ENCODE measurements at regions not wholly inside any gene's neighbourhood (a gene's known extent, or its start where the extent isn't known, plus 50 kb on each side); places are given as distances from the start of the nearest gene placed in this dataset.

DNA sequence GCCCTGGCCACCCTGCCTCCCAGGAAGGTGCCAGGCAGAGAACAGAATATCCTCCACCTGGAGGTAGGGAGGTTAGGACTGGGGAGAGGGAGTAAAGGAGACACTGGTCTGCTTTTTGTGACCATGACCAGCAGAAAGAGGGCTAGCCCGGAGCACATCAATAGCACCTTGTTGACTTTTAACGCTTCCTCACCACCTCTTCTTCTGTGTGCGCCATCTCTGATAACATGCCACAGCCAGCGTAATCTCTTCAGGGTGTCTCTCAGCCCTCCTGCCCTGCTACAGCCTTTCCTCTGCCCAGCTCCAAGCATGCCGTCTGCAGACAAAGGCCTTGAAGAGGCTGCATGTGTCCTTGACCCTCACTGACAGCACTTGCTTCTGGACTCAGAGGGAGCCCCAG is 50.9 kb upstream of the GJA5 start:
- no peak for DNase-seq (ENCODE audit: low read depth)
- TF ChIP-seq, protein P1, sequence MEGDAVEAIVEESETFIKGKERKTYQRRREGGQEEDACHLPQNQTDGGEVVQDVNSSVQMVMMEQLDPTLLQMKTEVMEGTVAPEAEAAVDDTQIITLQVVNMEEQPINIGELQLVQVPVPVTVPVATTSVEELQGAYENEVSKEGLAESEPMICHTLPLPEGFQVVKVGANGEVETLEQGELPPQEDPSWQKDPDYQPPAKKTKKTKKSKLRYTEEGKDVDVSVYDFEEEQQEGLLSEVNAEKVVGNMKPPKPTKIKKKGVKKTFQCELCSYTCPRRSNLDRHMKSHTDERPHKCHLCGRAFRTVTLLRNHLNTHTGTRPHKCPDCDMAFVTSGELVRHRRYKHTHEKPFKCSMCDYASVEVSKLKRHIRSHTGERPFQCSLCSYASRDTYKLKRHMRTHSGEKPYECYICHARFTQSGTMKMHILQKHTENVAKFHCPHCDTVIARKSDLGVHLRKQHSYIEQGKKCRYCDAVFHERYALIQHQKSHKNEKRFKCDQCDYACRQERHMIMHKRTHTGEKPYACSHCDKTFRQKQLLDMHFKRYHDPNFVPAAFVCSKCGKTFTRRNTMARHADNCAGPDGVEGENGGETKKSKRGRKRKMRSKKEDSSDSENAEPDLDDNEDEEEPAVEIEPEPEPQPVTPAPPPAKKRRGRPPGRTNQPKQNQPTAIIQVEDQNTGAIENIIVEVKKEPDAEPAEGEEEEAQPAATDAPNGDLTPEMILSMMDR (IDR thresholded peaks at IDR 0.05; ENCODE audit: low read depth, low read length, missing control alignments): no peak
- H3K4me3 ChIP-seq (ENCODE audit: low read depth, low read length): no peak overlapping the region

DNA sequence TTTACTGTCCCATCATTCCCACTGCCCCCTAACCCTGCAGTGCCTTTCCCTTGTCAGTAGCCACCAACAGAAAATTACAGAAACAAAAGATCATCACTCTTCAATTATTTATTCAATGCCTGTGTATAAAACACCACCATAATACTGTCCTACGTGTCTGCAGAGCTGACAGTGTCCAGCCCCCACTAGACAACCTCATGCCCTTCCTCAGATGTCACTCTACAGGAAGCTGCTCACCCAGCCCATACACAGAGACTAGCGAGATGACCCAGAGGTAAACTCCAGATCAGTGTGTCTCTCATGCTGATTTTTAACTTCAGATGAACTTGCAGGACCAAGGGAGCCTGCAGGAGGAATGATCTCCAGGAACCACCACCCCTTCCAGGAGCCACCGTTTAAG is 51.3 kb upstream of the GJA5 start:
- DNase-seq (ENCODE audit: low read depth): no peak
- no peak overlapping the region for H3K4me3 ChIP-seq (ENCODE audit: low read depth, low read length)
- TF ChIP-seq, protein P1 (IDR thresholded peaks at IDR 0.05; ENCODE audit: low read depth, low read length, missing control alignments): no peak

DNA sequence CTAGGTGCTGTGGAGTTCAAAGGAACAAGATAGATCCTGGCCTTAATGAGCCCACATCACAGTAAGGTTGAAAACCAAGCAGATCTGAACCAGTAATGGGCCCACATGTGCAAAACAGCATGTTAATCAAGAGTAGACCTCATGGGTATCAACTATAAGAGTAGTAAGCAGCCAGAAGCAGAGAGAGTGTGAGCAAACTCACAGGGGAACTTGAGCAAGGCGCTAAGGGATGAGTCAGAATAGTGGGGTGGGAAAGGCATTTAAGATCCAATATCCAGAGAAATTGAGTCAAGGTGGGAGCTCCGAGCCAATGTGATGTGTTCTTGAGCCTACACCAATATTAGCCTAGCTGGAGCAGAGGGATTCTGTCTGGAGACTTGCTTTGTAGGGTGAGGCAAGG is 52.4 kb upstream of the GJA5 start:
- DNase-seq (ENCODE audit: low read depth): no peak
- H3K4me3 ChIP-seq (ENCODE audit: low read depth, low read length): no peak overlapping the region
- TF ChIP-seq, protein P1 (IDR thresholded peaks at IDR 0.05; ENCODE audit: low read depth, low read length, missing control alignments): no peak

DNA sequence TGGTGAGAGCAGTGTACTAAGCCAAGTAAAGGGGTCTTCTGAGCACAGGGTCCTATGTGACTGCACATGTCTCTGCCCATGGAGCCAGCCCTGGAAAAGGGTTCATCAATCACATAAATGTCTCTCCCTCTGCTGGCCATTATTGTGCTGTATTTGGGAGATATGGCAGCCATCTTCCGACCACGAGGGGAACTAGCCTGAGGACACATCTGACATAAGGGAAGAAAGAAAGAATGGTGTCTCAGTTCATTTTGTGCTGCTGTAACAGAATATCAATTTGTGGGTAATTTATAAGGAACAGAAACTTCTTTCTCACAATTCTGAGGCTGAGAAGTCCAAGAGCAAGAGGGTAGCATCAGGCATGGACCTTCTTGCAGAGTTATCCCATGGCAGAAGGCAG is 55.1 kb upstream of the GJA5 start:
- TF ChIP-seq, protein P1 (IDR thresholded peaks at IDR 0.05; ENCODE audit: low read depth, low read length, missing control alignments): no peak
- no peak overlapping the region for H3K4me3 ChIP-seq (ENCODE audit: low read depth, low read length)
- DNase-seq (ENCODE audit: low read depth): no peak

DNA sequence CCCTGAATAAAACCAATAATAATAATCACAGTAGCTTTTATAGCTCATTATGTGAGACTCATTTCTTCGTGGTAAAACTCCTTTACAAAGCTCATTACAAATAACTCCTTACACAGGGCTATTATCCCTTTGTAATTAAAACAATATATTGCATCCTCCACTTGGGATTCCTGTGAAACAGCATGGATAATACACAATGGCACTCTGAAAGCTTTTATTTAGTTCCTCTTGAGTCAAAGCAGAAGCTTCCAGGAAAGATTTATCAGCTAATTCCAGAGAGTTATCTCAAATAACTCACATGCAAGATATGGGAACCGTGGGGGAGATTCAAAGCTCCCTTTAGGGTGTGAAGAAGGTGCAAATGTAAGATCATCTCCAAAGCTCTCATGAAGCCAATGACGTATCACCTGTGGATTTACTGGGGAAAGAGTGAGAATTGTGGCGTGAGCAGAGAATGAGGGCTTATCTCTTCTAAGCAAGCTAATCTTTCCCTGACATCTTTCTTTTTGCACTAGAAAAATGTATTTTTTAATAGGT is 60.4 kb upstream of the GJA5 start:
- H3K4me3 ChIP-seq (ENCODE audit: low read depth, low read length): no peak overlapping the region
- DNase-seq (ENCODE audit: low read depth): no peak
- TF ChIP-seq, protein P1 (IDR thresholded peaks at IDR 0.05; ENCODE audit: low read depth, low read length, missing control alignments): no peak

DNA sequence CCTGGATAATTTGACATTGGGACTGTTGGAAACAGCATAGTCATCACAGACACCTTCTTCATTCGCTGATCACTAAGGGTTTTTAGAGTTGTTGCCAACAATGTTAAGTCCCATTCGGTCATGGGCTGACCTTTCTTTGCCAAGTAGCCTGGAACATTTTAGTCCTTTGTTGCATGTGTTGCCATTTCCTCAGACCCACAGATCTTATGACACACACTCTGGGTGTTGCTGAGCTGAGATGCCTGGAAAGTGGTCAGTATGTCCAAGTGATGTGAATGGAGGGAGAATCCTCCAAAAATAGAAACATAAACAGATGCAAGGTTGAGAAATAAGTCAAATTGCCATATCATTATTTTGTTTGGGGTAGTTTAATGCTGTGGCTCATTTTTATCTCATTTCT is 61.5 kb upstream of the GJA5 start:
- H3K4me3 ChIP-seq (ENCODE audit: low read depth, low read length): no peak overlapping the region
- DNase-seq (ENCODE audit: low read depth): no peak
- TF ChIP-seq, protein P1 (IDR thresholded peaks at IDR 0.05; ENCODE audit: low read depth, low read length, missing control alignments): no peak

DNA sequence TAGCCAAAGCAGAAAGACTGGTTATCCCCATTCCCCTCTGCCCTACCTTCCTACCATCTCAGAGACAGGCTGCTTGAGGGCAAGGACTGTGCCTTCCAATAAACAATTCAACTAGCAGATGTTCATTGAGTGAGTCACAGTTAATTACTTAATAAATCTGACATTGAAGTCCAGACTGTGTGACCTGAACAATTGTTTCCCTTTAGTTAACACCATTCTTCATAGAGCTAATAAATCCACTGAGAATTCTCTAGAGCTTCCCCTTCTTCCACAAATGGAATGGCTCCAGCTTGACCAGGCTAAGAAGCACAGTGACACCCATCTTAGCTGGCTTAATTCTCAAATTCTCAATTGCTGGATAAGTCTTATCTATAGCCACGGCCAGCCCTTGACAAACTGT is 61.9 kb upstream of the GJA5 start:
- TF ChIP-seq, protein P1 (IDR thresholded peaks at IDR 0.05; ENCODE audit: low read depth, low read length, missing control alignments): no peak
- no peak overlapping the region for H3K4me3 ChIP-seq (ENCODE audit: low read depth, low read length)
- DNase-seq (ENCODE audit: low read depth): no peak

Data from GM12864 (cell line).